HG02571 (cell line): ENCODE measurements at regions not wholly inside any gene's neighbourhood (a gene's known extent, or its start where the extent isn't known, plus 50 kb on each side); places are given as distances from the start of the nearest gene placed in this dataset.
"Not testable (repeated sequence)": the region's sequence is repeated elsewhere in the genome, so short reads cannot be mapped to it uniquely, and the experiment has no call there.

Source experiments
- ATAC-seq: cut with Tn5 transposase; IDR thresholded peaks from one replicate; pipeline ENCODE4 v1.9.1; 2021; ENCODE audit warnings: mild to moderate bottlenecking, moderate library complexity; ENCODE audit not compliant: unreplicated experiment

GRCh38 chr2:138215958-138216357 is 251.7 kb downstream of the HNMT start:
- ATAC-seq = no peak

- ATAC-seq = no peak
Measured at GRCh38 chr2:138217975-138218374, 253.7 kb downstream of the HNMT start.

- ATAC-seq = no peak
Measured at GRCh38 chr2:138218397-138218796, 254.1 kb downstream of the HNMT start.

GRCh38 chr2:138219961-138220360 is 255.7 kb downstream of the HNMT start:
- ATAC-seq = no peak

GRCh38 chr2:138221358-138221757 is 257.1 kb downstream of the HNMT start:
- ATAC-seq = no peak

GRCh38 chr2:138223319-138223718 is 259.0 kb downstream of the HNMT start:
- no peak for ATAC-seq

GRCh38 chr2:138227195-138227594 is 262.9 kb downstream of the HNMT start:
- no peak for ATAC-seq

- ATAC-seq = no peak
Measured at GRCh38 chr2:138228101-138228500, 263.8 kb downstream of the HNMT start.

- ATAC-seq = no peak
Measured at GRCh38 chr2:138234265-138234664, 267.3 kb upstream of the SPOPL start.

- ATAC-seq = no peak
Measured at GRCh38 chr2:138235041-138235440, 266.5 kb upstream of the SPOPL start.

GRCh38 chr2:138236142-138236541 is 265.4 kb upstream of the SPOPL start:
- no peak for ATAC-seq

GRCh38 chr2:138237667-138238384 is 263.7 kb upstream of the SPOPL start:
- ATAC-seq = no peak

- no peak for ATAC-seq
Measured at GRCh38 chr2:138238908-138239307, 262.7 kb upstream of the SPOPL start.

GRCh38 chr2:138239902-138240491 is 261.6 kb upstream of the SPOPL start:
- ATAC-seq = no peak

GRCh38 chr2:138243372-138243771 is 258.2 kb upstream of the SPOPL start:
- no peak for ATAC-seq

GRCh38 chr2:138244501-138244925 is 257.1 kb upstream of the SPOPL start:
- ATAC-seq = no peak

GRCh38 chr2:138245310-138245709 is 256.3 kb upstream of the SPOPL start:
- ATAC-seq = no peak

- ATAC-seq = no peak
Measured at GRCh38 chr2:138247302-138247701, 254.3 kb upstream of the SPOPL start.

GRCh38 chr2:138249207-138249606 is 252.4 kb upstream of the SPOPL start:
- no peak for ATAC-seq

- not testable (repeated sequence) for ATAC-seq
Measured at GRCh38 chr2:138250843-138251320, 250.7 kb upstream of the SPOPL start.

GRCh38 chr2:138252587-138252986 is 249.0 kb upstream of the SPOPL start:
- no peak for ATAC-seq

GRCh38 chr2:138255670-138256069 is 245.9 kb upstream of the SPOPL start:
- no peak for ATAC-seq
